ENCODE measurements at regions not wholly inside any gene's neighbourhood (a gene's known extent, or its start where the extent isn't known, plus 50 kb on each side); places are given as distances from the start of the nearest gene placed in this dataset.

DNA sequence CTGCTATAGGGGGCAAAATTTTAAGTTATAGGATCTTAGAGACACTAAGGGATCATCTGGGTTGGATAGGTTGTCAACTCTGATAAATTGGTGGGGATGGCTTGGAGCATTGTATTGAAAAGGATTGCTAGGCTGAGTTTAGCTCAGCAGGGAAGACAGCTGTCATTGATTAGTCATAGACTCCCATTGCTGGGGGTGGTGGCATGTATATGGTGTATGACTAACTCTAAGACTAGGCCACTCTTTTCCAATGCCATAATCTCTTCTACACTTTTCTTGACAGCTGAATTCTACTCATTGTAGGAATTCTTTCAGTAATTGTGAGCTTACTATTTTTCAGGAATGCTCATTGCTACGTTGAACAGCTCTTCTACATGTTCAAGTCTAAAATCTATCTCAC, 81.3 kb upstream of the PELI1 start:
- TF ChIP-seq, protein P1, sequence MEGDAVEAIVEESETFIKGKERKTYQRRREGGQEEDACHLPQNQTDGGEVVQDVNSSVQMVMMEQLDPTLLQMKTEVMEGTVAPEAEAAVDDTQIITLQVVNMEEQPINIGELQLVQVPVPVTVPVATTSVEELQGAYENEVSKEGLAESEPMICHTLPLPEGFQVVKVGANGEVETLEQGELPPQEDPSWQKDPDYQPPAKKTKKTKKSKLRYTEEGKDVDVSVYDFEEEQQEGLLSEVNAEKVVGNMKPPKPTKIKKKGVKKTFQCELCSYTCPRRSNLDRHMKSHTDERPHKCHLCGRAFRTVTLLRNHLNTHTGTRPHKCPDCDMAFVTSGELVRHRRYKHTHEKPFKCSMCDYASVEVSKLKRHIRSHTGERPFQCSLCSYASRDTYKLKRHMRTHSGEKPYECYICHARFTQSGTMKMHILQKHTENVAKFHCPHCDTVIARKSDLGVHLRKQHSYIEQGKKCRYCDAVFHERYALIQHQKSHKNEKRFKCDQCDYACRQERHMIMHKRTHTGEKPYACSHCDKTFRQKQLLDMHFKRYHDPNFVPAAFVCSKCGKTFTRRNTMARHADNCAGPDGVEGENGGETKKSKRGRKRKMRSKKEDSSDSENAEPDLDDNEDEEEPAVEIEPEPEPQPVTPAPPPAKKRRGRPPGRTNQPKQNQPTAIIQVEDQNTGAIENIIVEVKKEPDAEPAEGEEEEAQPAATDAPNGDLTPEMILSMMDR (IDR thresholded peaks at IDR 0.05), result no peak
- no peak for TF ChIP-seq POLR2AphosphoS5 (IDR thresholded peaks at IDR 0.05)
- no peak for TF ChIP-seq POLR2A (IDR thresholded peaks at IDR 0.05)

All from breast epithelium (tissue), 3 donors.